GM18520 (cell line): ENCODE measurements at regions not wholly inside any gene's neighbourhood (a gene's known extent, or its start where the extent isn't known, plus 50 kb on each side); places are given as distances from the start of the nearest gene placed in this dataset.

ENCODE experiments used
- ATAC-seq: cut with Tn5 transposase; IDR thresholded peaks from one replicate; pipeline ENCODE4 v1.9.1; 2021; ENCODE audit not compliant: unreplicated experiment

DNA sequence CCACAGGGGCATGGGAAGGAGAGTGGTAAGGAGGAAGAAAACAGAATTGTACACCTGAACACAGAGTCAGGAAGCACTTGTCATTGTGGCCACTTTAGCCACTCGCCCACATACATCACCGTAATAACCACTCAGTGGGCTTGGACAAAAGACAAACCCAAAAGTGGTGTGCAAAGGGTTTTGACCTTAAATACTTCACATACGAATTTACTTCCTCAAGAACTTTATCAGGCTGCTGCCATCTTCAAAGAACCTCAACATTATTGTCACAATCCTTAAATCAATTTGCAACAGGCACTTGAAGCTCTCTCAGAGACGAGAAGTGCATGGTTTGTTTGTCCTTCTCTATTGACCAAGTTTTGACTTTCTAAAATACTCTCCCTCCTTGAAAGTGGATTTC, 187.3 kb upstream of the EGLN3 start:
- no peak for ATAC-seq

DNA sequence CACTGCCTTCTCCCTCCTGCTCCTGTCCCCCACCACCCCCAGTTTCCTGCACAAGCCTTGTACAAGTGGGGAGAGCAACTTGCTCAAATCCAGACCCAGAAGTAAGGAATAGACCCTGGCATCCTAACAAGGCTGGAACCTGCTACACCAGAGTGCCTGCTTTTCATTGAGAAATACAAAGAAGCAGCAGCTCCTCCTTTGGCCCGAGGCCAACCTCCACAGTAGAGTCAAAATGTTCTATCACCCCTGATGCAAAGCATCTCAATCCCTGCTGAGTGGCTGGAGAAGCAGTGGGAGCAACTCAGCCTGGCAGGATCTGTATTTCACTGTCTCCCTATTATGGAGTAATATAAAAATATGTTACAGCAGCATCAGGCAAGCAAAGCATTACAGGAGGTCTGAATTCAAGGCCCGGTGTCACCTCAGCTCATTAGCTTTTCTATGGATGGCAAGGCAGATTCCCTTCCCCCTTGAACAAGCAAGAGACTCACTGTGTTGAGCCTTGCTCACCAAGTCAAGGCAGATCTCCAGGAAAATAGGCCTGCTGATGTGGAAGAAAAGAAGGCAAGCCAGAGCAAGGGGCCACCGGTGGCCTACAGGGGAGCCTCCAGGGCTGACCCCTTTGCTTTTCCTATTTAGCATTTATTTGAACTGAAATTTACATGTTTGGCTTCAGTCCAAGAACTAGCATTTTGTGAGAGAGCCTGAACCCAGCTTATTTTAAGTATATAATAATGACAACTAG, 186.3 kb upstream of the EGLN3 start:
- ATAC-seq = no peak

DNA sequence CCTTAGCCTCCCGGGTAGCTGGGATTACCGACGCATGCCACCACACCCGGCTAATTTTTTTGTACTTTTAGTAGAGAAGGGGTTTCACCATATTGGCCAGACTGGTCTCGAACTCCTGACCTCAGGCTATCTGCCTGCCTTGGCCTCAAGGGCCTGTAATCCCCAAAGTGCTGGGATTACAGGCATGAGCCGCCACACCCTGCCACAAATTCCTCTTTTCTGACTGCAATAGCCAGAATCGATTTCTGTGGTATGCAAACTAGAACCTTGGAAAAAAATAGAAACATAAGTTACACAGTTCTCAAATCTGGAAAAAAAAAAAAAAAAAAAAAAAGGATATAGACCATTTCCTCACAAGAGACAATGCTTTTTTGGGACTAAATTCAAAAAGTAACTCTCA, 184.6 kb upstream of the EGLN3 start:
- ATAC-seq = no peak

DNA sequence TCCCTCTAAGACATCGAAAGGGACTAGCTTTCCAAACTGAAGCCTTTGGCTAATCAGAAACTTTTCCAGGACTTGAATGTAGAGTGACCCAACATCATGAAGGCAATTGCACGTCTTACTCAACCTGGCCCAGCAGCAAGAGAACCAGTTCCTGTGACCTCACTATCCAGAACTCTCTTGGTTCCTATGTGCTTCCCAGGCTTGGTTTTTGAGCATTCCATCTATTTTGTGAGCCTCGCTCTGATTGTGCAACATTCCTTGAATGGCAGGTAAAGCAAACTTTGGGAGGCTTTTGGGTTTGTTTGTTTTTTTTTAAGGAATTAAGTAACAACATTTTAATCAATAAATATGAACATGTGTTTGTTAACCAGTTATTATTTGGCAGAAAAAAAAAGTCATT, 183.6 kb upstream of the EGLN3 start:
- ATAC-seq = no peak

DNA sequence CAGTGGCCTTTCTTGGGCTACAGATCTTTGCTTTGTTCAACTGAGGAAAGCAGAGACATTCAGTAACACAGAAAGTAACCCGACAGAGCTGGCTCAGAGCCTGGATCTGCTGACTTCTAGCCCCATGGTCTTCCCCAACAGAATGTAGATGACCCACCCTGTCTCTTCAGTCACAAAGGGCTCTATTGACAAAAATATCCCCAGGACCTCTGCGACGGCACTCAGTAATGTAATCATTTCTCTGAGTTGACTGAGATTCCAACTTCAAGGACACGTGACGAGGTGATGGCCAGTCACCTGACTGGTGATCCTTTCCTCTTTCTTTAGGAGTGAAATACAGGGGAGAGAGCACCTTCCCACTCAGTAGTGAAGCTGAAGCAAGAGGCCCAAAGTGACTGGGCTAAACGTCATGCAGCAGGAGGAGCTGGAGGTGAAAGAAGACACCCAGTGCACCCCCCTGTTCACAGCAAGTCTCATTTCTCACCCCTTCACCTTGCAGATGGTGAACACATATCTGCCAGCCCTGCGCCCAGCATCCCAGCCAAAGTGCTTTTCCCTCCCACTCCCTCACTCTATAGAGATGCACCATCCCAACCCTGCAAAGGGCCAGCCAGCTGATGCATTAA, 179.2 kb upstream of the EGLN3 start:
- ATAC-seq = no peak

DNA sequence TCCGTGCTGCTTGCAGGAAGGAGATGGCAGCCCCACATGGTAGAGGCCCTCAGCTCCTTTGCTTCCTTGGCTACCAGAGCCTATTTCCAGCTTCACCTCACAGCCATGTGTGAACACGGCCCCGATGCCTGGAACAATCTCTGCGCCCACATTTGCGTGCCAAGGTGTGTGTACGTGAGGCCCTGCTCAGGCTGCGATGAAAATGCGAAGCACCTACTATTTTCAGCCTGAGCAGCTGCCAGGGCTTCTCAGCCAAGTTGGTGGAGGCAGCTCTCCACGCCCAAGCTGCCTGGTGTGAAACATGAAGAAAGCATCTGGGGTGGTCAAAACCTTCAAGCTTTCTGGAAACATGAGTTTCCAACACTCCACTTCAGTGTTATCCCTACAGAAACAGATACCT, 177.8 kb upstream of the EGLN3 start:
- ATAC-seq = no peak

DNA sequence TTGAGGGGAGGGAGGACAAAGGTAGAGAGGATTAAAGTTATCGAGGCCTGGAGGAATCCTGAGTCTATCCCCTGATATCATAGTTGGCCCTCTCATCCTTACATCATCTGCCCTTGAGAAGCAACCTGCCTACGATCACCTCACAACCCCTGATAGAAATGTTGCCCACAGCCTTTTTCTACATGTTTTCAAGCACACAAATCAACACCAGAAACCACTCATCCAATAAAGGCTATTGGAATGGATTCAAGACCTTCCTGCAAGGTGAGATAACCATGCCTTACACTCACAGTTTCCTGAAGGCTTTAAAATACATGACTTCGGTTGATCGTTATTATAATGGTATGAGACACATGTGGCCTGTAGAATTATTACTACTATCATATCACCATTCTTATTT, 175.7 kb upstream of the EGLN3 start:
- ATAC-seq = no peak

DNA sequence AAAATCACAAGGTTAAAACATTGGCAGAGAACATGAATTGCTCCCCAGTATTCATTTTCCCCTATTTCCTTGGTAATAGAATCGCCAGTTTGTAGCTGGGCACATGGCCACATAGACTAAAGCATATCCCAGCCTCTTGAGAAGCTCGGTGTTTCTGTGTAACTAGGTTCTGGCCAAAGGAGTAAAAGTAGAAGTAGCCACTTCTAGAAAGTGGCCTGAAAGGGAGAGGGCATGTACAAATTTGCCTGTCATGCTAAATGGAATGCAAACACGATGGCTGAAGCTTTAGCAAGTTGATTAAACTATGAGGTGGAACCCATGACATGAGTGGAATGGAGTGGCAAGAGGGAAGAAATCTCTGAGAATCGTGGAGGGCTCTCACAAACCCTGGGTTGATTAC, 173.7 kb upstream of the EGLN3 start:
- no peak for ATAC-seq

DNA sequence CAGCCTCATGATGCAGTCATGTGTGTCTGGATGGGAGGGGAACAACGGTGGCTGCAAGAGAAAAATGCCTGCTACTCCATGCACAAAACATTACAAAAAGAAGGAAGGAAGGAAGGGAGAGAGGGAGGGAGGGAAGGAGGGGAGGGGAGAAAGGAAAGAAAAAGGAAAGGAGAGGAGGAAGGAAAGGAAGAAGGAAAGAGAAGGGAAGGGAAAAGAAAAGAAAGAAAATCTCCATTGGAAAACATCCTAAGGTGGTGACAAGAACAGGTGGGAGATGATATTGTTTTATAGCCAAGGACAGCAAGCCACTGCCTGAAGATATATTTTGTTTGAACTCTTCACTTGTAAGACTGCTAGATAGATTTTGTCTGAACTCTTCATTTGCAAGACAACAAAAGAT, 171.8 kb upstream of the EGLN3 start:
- no peak for ATAC-seq

DNA sequence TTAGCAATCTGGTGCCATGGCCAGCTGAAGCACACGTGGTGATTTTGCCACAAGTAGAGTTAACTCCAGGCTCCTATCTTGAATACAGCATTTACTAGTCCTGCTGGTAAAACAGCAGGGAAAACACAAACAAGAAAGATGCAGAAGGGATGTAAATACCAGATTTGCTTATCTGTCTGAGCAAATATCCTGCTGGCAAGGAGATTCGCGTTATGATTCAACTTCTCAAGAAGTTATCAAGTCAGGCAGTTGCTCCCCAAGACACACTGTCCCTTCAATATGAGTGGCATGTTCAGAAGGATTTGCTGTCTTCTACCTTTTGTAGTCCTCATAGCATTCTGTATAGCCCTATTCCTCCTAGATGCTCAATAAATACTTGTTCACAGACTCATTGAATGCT, 171.2 kb upstream of the EGLN3 start:
- no peak for ATAC-seq

DNA sequence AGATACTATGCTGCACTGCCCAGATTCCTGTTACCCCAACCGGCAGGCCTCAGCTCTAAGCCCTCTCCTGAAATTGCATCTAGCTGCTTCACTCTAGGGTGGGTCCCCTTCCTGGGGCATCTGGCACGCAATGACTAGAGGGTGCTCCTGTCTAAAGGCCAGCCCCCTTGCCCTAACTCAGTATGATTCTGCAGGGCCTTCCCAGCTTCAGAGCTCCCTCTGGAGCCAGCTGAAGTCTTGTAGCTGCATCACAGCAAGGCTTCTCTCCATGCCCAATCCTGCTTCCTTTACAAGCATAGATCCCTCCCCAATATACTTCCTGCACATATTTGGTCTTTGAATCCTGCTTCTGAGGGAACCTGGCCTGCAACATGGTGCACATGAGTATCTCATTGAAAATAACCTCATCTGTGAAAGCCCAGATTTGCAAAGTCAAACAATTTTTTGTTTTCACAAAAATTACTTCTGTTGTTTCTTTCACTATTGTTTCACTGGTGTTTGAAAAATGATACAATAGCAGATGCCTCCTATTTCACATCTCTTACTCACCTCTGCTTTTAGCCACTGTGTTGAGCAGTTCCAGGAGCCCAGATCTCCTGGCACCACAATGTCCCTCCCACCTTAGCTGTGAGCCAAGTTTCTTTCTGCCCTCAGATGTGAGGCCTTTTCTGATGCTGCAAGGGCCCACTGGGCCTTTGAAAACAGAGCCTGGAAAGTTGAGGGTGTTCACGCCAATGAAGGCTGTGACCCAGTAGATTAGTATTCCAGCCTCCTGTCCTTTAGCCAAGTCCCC, 169.5 kb upstream of the EGLN3 start:
- ATAC-seq = no peak

DNA sequence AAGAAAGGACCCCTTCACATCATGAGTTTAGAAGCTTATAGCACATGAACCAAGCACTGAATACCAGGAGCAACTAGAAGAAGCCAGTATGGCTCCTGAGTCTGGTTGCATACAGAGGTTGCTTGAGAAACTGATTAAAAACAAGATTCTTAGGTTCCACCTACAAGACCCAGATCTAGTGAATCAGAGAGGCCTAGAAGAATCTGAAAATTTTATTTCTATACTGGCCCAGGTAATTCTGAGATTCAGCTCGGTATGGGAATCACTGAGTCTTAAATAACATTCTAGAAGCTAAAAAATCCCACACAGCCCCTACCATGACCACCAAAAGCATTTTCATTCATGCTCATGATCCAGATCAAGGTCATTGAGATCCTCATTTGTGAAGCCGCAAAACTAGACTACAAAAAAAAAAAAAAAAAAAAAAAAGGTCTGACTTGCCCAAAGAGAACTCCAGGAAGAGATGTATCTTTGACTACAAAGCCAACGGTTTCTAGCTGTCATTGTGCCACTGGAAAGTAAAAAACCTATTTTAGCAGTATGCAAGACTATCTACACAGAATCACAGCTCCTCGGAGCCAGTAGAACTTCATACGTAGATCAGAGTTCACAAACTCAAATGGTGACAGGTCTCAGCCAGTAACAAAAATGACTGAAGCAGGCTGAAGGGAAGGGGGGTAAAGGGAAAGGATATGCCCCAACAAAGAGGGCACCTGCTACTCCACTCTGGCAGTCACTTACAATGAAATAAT, 168.4 kb upstream of the EGLN3 start:
- no peak for ATAC-seq

DNA sequence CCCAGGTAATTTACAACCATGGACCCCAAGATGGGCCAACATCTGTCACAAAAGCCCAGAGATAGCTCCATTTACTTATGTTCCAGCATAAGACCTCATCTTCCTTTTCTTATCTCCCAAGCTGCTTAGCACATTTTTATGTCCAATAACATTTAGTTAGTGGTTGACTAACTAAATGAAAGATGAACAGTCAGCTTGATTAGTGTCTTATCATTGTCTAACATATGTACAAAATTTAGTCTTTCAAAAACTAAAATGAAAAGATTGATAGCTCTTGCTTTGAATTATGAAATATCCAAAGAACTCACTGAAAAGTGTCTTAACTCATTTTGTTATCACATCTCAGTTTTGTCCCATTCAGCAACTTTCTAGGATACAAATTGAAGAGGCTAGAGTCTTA, 163.1 kb upstream of the EGLN3 start:
- no peak for ATAC-seq

DNA sequence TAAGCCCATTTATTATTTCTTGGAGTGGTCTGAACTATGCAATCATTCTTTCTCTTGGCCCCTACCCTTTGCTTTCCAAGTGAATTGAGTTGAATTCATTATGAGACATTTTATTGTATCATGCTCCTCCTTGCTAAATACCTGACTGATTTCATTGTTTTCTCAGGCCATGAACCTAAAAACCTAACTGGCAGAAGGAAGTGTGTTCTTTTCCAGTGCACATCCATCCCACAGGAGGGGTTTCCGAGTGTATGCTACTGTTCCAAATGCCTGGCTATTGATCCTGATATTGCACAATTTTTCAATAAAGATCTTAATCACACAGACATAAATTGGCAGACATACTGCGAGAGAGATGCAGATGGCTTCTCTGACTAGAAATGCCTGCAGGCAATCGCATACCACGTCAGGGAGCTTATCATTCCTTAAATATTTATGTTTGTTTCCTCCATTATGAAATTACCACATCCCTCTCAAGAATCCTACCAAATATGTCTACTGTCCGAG, 162.2 kb upstream of the EGLN3 start:
- no peak for ATAC-seq

DNA sequence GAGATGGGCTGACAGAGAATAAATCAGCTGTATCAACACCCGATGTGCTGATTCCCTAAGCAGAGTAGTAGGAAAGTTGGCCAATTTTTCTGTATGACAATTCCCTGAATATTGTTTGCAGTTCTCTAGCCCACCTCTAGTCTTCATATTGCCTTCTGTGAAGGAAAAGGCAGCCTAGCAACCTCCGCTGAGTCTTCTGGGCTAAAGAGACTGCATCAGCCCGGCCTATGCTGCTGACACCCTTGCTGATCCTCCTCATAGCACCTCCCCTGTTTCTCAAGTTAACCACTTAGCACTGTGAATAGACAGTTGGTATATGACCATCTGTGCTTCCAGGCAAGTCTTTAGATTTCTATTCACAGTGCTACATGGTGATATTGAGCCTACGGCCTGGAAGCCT, 161.1 kb upstream of the EGLN3 start:
- ATAC-seq = no peak

DNA sequence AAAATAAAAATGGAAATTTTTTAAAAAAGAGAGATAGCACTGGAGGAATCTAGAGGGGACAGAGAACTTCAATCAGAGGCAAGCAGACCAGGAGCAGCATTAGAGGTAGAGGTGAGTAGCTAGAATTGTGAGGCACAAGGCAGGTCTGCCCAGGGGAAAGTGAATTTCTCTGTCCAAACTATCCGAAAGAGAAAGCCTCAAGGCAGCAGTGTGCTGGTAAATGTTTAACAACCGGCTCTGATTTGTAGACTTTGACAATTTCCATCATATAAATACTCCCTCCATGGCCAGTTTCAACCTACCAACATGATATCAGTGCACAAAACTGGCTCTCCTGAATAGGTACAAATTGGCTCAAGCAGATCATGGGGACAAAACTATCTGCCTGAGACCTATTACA, 160.6 kb upstream of the EGLN3 start:
- ATAC-seq = no peak

DNA sequence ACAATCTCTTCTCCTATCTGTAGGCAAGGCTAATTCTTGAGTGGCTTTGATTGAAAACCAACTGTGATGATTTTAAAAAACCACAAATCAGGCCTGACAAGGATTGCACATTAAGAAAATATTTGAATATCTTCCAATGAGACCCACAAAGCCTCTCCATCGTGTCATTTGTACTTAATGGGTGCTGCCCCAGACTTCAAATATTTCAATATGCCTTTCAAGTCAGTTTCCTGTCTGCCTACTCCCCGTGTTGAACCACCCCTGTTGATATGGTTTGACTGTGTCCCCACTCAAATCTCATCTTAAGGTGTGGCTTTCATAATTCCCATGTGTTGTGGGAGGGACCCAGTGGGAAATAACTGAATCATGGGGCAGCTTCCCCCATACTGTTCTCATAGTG, 159.7 kb upstream of the EGLN3 start:
- no peak for ATAC-seq

DNA sequence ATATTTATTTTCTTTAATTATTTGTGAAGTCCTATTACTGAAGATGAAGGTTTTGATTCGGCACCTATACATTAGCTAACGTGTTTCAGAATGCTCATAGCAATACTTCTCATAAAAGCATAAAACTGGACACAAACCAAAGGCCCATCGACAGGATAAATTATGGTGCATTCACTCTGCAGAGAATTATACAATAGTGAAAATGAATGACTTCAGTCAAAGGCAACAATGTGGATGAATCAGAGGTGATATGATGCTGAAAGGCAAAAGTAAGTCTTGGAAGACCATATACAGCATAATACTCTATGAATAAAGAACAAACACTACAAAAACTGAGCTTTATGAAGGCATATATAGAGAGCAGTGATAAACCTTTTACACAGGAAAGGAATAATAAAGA, 156.6 kb upstream of the EGLN3 start:
- ATAC-seq = no peak

DNA sequence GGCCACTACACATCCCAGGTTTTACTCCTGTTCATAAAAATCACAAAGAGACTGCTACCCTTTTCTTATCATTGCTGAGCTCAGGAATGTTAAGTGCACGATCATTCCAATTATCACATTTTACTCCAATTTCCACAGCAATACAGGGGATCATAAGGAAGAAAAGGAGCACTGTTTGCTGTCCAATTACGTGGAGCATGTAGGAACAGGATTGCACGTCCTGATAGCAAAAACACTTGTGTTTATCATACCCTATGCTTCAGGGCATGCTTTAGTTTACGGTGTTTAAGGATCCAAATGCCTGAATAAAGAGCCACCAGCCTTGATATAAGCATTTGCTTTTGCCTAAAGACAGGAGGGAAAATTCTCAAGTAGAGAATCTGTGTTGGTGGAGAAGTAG, 155.4 kb upstream of the EGLN3 start:
- no peak for ATAC-seq

DNA sequence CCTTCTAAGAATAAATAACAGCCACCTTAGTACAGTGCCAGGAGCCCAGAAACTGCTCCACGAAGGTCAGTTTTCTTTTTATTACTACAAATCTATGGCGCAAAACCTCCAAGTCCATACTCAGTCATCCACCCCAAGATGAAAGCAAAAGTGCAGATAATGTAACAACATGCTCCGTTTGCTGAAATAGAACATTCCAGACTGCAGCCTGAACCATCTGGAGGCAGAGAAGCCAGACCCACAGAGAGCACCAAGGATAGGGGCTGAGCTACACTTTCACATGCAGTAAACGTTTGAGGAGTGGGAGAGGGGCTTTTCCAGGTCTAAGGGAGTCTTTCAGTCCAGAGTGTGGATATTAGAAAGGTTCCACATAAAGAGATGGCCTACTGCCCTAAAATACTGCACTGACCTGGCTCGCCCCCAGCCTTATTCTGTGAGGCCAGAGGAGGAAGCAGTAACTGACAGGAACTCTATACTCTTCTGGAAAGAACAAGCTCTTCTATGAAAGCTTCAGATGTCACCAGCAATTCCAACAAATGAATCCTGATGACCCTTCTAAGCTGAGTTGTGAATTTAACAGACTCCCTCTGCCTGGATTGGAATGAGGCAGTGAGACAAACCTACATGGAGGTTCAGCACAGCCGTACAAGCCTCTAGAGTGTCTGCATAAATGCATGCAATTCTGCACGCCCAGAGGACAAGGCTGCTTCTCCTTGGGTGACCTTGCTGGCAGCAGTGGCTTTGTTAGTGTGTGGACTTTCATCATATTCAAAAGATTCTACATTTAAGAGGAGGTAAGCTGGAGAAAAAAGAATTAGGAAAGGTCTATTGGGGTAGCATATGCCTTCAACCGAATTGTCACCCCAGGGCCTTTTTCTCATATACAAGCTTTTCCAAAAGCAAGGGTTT, 153.9 kb upstream of the EGLN3 start:
- no peak for ATAC-seq
